K562 (cell line): ENCODE measurements at regions not wholly inside any gene's neighbourhood (a gene's known extent, or its start where the extent isn't known, plus 50 kb on each side); places are given as distances from the start of the nearest gene placed in this dataset.

Experiments
- ATAC-seq: fragments of 200-7000 bp; cut with Tn5 transposase; 3 replicates; pipeline ENCODE4 v1.9.1; 2020; ENCODE audit warnings: moderate library complexity
- BruUV-seq: library from RNA; stranded (reverse); fragments of 400-500 nt; replicated peaks from 2 replicates; lab custom pipeline; 2021; lab: Mats Ljungman, UMichigan
- CTCF ChIA-PET: fragments of 300-600 bp; formaldehyde crosslinking; extraction: SDS; loops from one replicate; lab custom pipeline; 2021; ENCODE audit warnings: low intra/inter-chr PET ratio; lab: Yijun Ruan, JAX
- POLR2A ChIA-PET: fragments of 300-600, 350-650 bp; sonication (Branson Sonifier 250); formaldehyde crosslinking; extraction: SDS; loops from one replicate; lab custom pipeline; 2021; ENCODE audit warnings: antibody characterized with exemption, inconsistent platforms; lab: Yijun Ruan, JAX
- DNase-seq, 4 experiments: peaks; one replicate each; pipeline versions ENCODE4 v3.0.0 to v3.0.0-alpha.2; 2011 to 2018; ENCODE audit warnings: low spot score in 3 of 4, mixed read lengths in 3 of 4; ENCODE audit errors: extremely low read depth in 1 of 4
- FAIRE-seq: peaks from 2 replicates; lab custom pipeline; 2011; peaks lifted over from hg19 to GRCh38; lab: Jason Lieb, UNC
- H2AFZ ChIP-seq: 2 replicates; pipeline ENCODE4 v1.6.0; 2011; ENCODE audit warnings: low read depth, low read length, control low read depth, inconsistent platforms
- H3K27ac ChIP-seq: fragments of 200-600 bp; 3 replicates; pipeline ENCODE4 v1.8.0; 2011; ENCODE audit warnings: low read depth, mild to moderate bottlenecking, control low read depth, inconsistent platforms, low read length, moderate library complexity, mixed read lengths; ENCODE audit errors: extremely low read depth
- H3K27me3 ChIP-seq, 2 experiments: fragments of 300-600 bp in 1 of 2; 2 replicates in 1 of 2; 3 replicates in 1 of 2; pipeline versions ENCODE4 v1.6.0 to v1.8.0; 2011; ENCODE audit warnings: inconsistent platforms in 2 of 2, low read length in 2 of 2, mild to moderate bottlenecking in 1 of 2, mixed read lengths in 1 of 2, moderate library complexity in 1 of 2; ENCODE audit not compliant: control insufficient read depth in 2 of 2, insufficient read depth in 2 of 2
- H3K36me3 ChIP-seq: fragments of 300-600 bp; 3 replicates; pipeline ENCODE4 v1.8.0; 2011; ENCODE audit warnings: mild to moderate bottlenecking, low read length, inconsistent platforms; ENCODE audit not compliant: control insufficient read depth, insufficient read depth
- H3K4me1 ChIP-seq, 2 experiments: fragments of 200-600 bp in 1 of 2; replicated peaks in 1 of 2; 2 replicates in 1 of 2; 3 replicates in 1 of 2; pipeline versions ENCODE4 v1.5.1 to v1.8.0; 2011; ENCODE audit warnings: inconsistent platforms in 2 of 2, low read length in 2 of 2, mild to moderate bottlenecking in 1 of 2, mixed read lengths in 1 of 2, moderate library complexity in 1 of 2; ENCODE audit not compliant: control insufficient read depth in 2 of 2, insufficient read depth in 2 of 2
- H3K4me2 ChIP-seq: 2 replicates; pipeline ENCODE4 v1.6.1; 2011; ENCODE audit warnings: low read length, control low read depth, inconsistent platforms, mixed read lengths; ENCODE audit not compliant: insufficient read depth
- H3K4me3 ChIP-seq: fragments of 200-600 bp; sonication (generic), shearing (Covaris generic); 2 replicates; pipeline ENCODE4 v1.5.1; 2016; ENCODE audit warnings: control low read depth, inconsistent platforms
- H3K79me2 ChIP-seq: fragments of 200-600 bp; 3 replicates; pipeline ENCODE4 v1.8.0; 2011; ENCODE audit warnings: low read length, inconsistent platforms; ENCODE audit not compliant: control insufficient read depth, insufficient read depth
- H3K9ac ChIP-seq, 2 experiments: 2 replicates each; pipeline versions ENCODE4 v1.6.0 to v1.6.1; 2011; ENCODE audit warnings: low read depth in 2 of 2, low read length in 2 of 2, control low read depth in 1 of 2, inconsistent platforms in 1 of 2, mild to moderate bottlenecking in 1 of 2, mixed read lengths in 1 of 2; ENCODE audit not compliant: insufficient read depth in 1 of 2
- H3K9me1 ChIP-seq: one replicate; pipeline ENCODE4 v1.6.0; 2011; ENCODE audit warnings: inconsistent platforms, mild to moderate bottlenecking, low read length, moderate library complexity; ENCODE audit not compliant: control insufficient read depth, insufficient read depth
- H3K9me3 ChIP-seq: replicated peaks from 2 replicates; pipeline ENCODE4 v1.5.1; 2011; ENCODE audit warnings: low read depth, low read length, inconsistent platforms; ENCODE audit not compliant: control insufficient read depth, insufficient read depth
- H4K20me1 ChIP-seq: replicated peaks from 2 replicates; pipeline ENCODE4 v1.6.1; 2011; ENCODE audit warnings: low read length, inconsistent platforms, mixed read lengths; ENCODE audit not compliant: control insufficient read depth, insufficient read depth
- CGGBP1 ChIP-seq: fragments of 250-450 bp; sonication (Bioruptor Pico); IDR thresholded peaks from 2 replicates; pipeline ENCODE4 v1.9.0; 2021; ENCODE audit warnings: mild to moderate bottlenecking
- DIDO1 ChIP-seq: fragments of 450-650 bp; IDR thresholded peaks from 2 replicates; pipeline ENCODE4 v1.6.1; 2016; ENCODE audit warnings: low read depth, missing biosample characterization, missing genetic modification characterization
- ELF2 ChIP-seq: fragments of 250-450 bp; sonication (Bioruptor Pico); IDR thresholded peaks from 2 replicates; pipeline ENCODE4 v1.5.0; 2021; ENCODE audit warnings: mild to moderate bottlenecking
- LEF1 ChIP-seq: fragments of 450-650 bp; IDR thresholded peaks from 2 replicates; pipeline ENCODE4 v1.6.1; 2016; ENCODE audit warnings: mild to moderate bottlenecking
- MAFK ChIP-seq: IDR thresholded peaks from 2 replicates; pipeline ENCODE4 v1.6.1; 2011; ENCODE audit warnings: low read length, improper control_type of control experiment
- RBM39 ChIP-seq: fragments of 200-400 bp; formaldehyde crosslinking; optimal IDR thresholded peaks from 2 replicates; pipeline ENCODE3; 2018; ENCODE audit warnings: low read depth, low read length
- RFX1 ChIP-seq: fragments of 450-650 bp; IDR thresholded peaks from 2 replicates; pipeline ENCODE4 v1.6.1; 2016; ENCODE audit warnings: mild to moderate bottlenecking, moderate library complexity
- RREB1 ChIP-seq: fragments of 250-450 bp; sonication (Bioruptor Pico); IDR thresholded peaks from 2 replicates; pipeline ENCODE4 v1.4.0; 2020
- SIN3A ChIP-seq, 2 experiments: fragments of 150-350 bp in 1 of 2; IDR thresholded peaks; 2 replicates each; pipeline ENCODE4 v1.6.1; 2011 to 2016; ENCODE audit warnings: borderline replicate concordance in 2 of 2, low read depth in 2 of 2, low read length in 2 of 2, mild to moderate bottlenecking in 2 of 2, moderate library complexity in 2 of 2; ENCODE audit not compliant: control insufficient read depth in 1 of 2
- SREBF1 ChIP-seq: fragments of 150-350 bp; IDR thresholded peaks from 2 replicates; pipeline ENCODE4 v1.6.1; 2014; ENCODE audit warnings: antibody characterized with exemption, low read depth, low read length, borderline replicate concordance
- U2AF1 ChIP-seq: fragments of 200-400 bp; formaldehyde crosslinking; optimal IDR thresholded peaks from 2 replicates; pipeline ENCODE3; 2017; ENCODE audit warnings: mild to moderate bottlenecking, low read depth, low read length, moderate library complexity
- WHSC1 ChIP-seq: IDR thresholded peaks from one replicate; pipeline ENCODE4 v1.6.1; 2012; ENCODE audit warnings: low read length, control low read depth, inconsistent platforms
- ZBTB34 ChIP-seq: fragments of 250-450 bp; sonication (Bioruptor Pico); IDR thresholded peaks from 2 replicates; pipeline ENCODE4 v1.8.0; 2021; ENCODE audit warnings: mild to moderate bottlenecking, moderate library complexity
- ZBTB8A ChIP-seq: fragments of 450-650 bp; IDR thresholded peaks from 2 replicates; pipeline ENCODE4 v1.6.1; 2018; ENCODE audit warnings: mild to moderate bottlenecking, moderate library complexity; ENCODE audit not compliant: partially characterized antibody
- ZNF175 ChIP-seq: fragments of 200-800 bp; sonication (Bioruptor generic); IDR thresholded peaks from 2 replicates; pipeline ENCODE4 v1.6.1; 2016; ENCODE audit warnings: low read depth, mild to moderate bottlenecking, missing genetic modification characterization, missing compliant biosample characterization
- ZNF668 ChIP-seq: fragments of 250-450 bp; sonication (Bioruptor Pico); IDR thresholded peaks from 2 replicates; pipeline ENCODE4 v1.8.0; 2022; ENCODE audit warnings: mild to moderate bottlenecking, inconsistent platforms
- WGBS: fragments of 100-300 bp; shearing (Covaris generic); methylation state at CpG from one replicate; pipeline ENCODE4 v1.1.6; 2016; ENCODE audit warnings: low coverage, mixed read lengths; ENCODE audit not compliant: insufficient coverage; ENCODE audit errors: missing lambda C conversion rate; 5-methylcytosine and 5-hydroxymethylcytosine counted together
- in situ Hi-C: fragments of 300-500 bp; cut with MboI; formaldehyde crosslinking; loops from 4 replicates; pipeline ENCODE4 v1.15.0; 2018; ENCODE audit warnings: inconsistent platforms, mixed read lengths
- intact Hi-C: fragments of 100-400 bp; cut with micrococcal nuclease; formaldehyde crosslinking; loops from 2 replicates; pipeline ENCODE4 v1.14.2; 2022

GRCh38 chr2:56962673-56963072 is 778.9 kb downstream of the CCDC85A start:
- Histone ChIP-seq H4K20me1 (no peaks in the 10 kb centered on the region), H3K9ac (no peak overlapping the region), H3K9me1 (no peaks in the 10 kb centered on the region), H3K27me3 (no peaks in the 10 kb centered on the region), H3K4me3 (no peak overlapping the region), H2AFZ (no peak overlapping the region), H3K79me2 (no peaks in the 10 kb centered on the region), H3K4me2 (no peak overlapping the region), H3K4me1 (no peaks in the 10 kb centered on the region), H3K36me3 (no peaks in the 10 kb centered on the region), H3K27ac (no peak overlapping the region), H3K9me3 (no peaks in the 10 kb centered on the region; the same call in 1 of the 2 replicates)
- CTCF ChIA-PET = no interaction called here
- no TSS peak for BruUV-seq
- TF ChIP-seq ZBTB34 (no peak), CGGBP1 (CRISPR knock-in tag) (no peak), SIN3A (IDR thresholded peaks at IDR 0.05; ENCODE audit: borderline replicate concordance in 2 of 2, control insufficient read depth in 1 of 2, low read depth in 2 of 2, low read length in 2 of 2) (no peak), ELF2 (CRISPR knock-in tag) (no peak), DIDO1 (no peak), ZNF175 (no peak), RFX1 (no peak), U2AF1 (no peak), RBM39 (no peak), LEF1 (no peak), WHSC1 (no peak), ZNF668 (no peak), RREB1 (CRISPR knock-in tag) (no peak), SREBF1 (no peak), MAFK (no peak), ZBTB8A (no peak)
- in situ Hi-C loops = no loop called here
- ATAC-seq (no peak), DNase-seq (no peak), FAIRE-seq (no peak)
- intact Hi-C loops = no loop called here
- POLR2A ChIA-PET = no interaction called here
- WGBS = 0% methylated on average over 1 of the region's 1 CpG
